Small intestine (tissue), 7 donors: ENCODE measurements at regions not wholly inside any gene's neighbourhood (a gene's known extent, or its start where the extent isn't known, plus 50 kb on each side); places are given as distances from the start of the nearest gene placed in this dataset.
"Not testable (repeated sequence)": the region's sequence is repeated elsewhere in the genome, so short reads cannot be mapped to it uniquely, and the experiment has no call there.

ENCODE experiments used
- DNase-seq, 2 donors: peaks; one replicate each; pipeline versions ENCODE4 v3.0.0 to v3.0.0-alpha.2; 2013
- FAIRE-seq: peaks from 2 replicates; lab custom pipeline; 2012; peaks lifted over from hg19 to GRCh38; lab: Jason Lieb, UNC
- H3K27ac ChIP-seq, 3 donors: one replicate each; pipeline ENCODE4 v1.5.1; 2013; ENCODE audit warnings: low read length in 2 of 3, mild to moderate bottlenecking in 2 of 3, control low read depth in 1 of 3, inconsistent platforms in 1 of 3, low read depth in 1 of 3, moderate library complexity in 1 of 3
- H3K27me3 ChIP-seq, 3 donors: one replicate each; pipeline ENCODE4 v1.6.1; 2013; ENCODE audit warnings: low read length in 3 of 3, inconsistent platforms in 1 of 3; ENCODE audit not compliant: control insufficient read depth in 3 of 3, insufficient read depth in 3 of 3
- H3K36me3 ChIP-seq, 3 donors: one replicate each; pipeline ENCODE4 v1.6.1; 2013; ENCODE audit warnings: low read length in 3 of 3, inconsistent platforms in 1 of 3, low read depth in 1 of 3, mild to moderate bottlenecking in 1 of 3, moderate library complexity in 1 of 3; ENCODE audit not compliant: control insufficient read depth in 3 of 3, insufficient read depth in 2 of 3
- H3K4me1 ChIP-seq, 3 donors: one replicate each; pipeline ENCODE4 v1.6.1; 2013; ENCODE audit warnings: low read length in 2 of 3, inconsistent platforms in 1 of 3, low read depth in 1 of 3, mild to moderate bottlenecking in 1 of 3, moderate library complexity in 1 of 3; ENCODE audit not compliant: control insufficient read depth in 3 of 3, insufficient read depth in 2 of 3
- H3K4me3 ChIP-seq, 3 donors: one replicate each; pipeline ENCODE4 v1.5.1; 2013; ENCODE audit warnings: low read length in 3 of 3, control low read depth in 1 of 3, inconsistent platforms in 1 of 3, low read depth in 1 of 3, mild to moderate bottlenecking in 1 of 3, moderate library complexity in 1 of 3
- H3K9me3 ChIP-seq, 2 donors: one replicate each; pipeline ENCODE4 v1.6.1; 2013; ENCODE audit warnings: low read depth in 1 of 2, low read length in 1 of 2; ENCODE audit not compliant: control insufficient read depth in 2 of 2, insufficient read depth in 1 of 2
- WGBS, 3 donors: extraction: QIAGEN DNeasy Blood & Tissue Kit; methylation state at CpG; one replicate each; pipeline ENCODE4 v1.1.7; 2013; 5-methylcytosine and 5-hydroxymethylcytosine counted together
- donor health status: healthy with polysubstance abuse.
- donor health status: control.
- donor health status: control.
- donor health status: Bipolar disorder and iron deficiency.
- donor health status: healthy.

DNA sequence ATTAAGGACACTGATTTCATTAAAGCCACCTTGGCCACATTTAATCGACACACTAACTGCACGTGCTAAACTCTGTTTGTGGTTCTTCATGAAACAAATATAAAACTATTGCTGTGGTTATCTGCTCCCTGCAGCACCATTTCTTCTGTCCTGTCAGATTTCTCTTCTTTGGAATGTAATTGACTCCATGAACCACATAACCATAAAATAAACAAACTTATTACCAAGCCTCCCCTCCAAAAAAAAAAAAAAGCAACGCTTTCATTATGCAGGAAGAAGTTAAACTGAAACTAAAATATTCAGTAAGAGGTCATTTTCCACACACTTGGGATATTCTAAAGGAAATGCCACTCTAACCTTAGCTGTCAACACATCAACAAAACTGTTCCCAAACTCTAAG is 319.1 kb upstream of the NT5E start:
- FAIRE-seq, result no peak
- H3K4me1 ChIP-seq, result no peaks in the 10 kb centered on the region
- no peak overlapping the region for H3K4me3 ChIP-seq
- WGBS, 3 donors, result 63 to 73% (median 72%) methylated on average over 3 of the region's 3 CpGs
- no peaks in the 10 kb centered on the region for H3K27me3 ChIP-seq
- H3K27ac ChIP-seq, result no peak overlapping the region
- DNase-seq, result no peak
- no peaks in the 10 kb centered on the region for H3K36me3 ChIP-seq
- H3K9me3 ChIP-seq, result no peaks in the 10 kb centered on the region

DNA sequence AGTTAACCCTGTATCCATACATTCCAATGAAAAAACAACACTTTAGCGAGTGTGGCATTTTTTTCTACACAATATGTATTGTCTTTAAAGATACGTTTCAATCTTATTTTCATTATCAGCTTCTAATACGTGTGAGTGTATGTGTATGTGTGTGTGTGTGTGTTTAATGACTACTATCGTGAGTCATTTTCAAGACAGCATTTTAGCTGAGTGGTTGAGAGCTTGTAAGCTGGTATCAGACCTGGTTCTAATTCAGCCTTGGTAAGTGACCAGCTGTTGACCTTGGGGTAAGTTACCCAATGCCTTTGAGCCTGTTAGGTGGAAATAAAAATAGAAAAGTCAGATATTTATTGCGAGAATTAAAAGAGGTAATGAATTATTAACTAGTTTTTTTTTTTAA is 320.0 kb upstream of the NT5E start:
- no peaks in the 10 kb centered on the region for H3K36me3 ChIP-seq
- no peaks in the 10 kb centered on the region for H3K27me3 ChIP-seq
- no peak overlapping the region for H3K27ac ChIP-seq
- no peaks in the 10 kb centered on the region for H3K4me1 ChIP-seq
- no peaks in the 10 kb centered on the region for H3K9me3 ChIP-seq
- H3K4me3 ChIP-seq, result no peak overlapping the region
- 44 to 68% (median 57%) methylated on average over 5 of the region's 5 CpGs for WGBS, 3 donors
- DNase-seq, result no peak
- FAIRE-seq, result no peak

- FAIRE-seq, result no peak
- WGBS, 3 donors, result 49 to 60% (median 54%) methylated on average over 4 of the region's 4 CpGs
These were observed 321.1 kb upstream of the NT5E start for GRCh38 chr6:85128781-85129180.

DNA sequence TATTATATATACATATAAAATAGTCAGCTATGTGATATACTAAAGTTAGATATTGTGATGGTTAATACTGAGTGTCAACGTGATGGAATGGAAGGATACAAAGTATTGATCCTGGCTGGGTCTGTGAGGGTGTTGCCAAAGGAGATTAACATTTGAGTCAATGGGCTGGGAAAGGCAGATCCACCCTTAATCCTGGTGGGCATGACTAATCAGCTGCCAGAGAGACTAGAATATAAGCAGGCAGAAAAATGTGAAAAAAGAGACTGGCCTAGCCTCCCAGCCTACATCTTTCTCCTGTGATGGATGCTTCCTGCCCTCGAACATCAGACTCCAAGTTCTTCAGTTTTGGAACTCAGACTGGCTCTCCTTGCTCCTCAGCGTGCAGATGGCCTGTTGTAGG is 321.6 kb upstream of the NT5E start:
- FAIRE-seq, H3K9me3 ChIP-seq, H3K36me3 ChIP-seq: not testable (repeated sequence)

More at GRCh38 chr6:85128781-85129180, 321.1 kb upstream of the NT5E start:
- Histone ChIP-seq H3K27ac (no peak overlapping the region), H3K36me3 (no peaks in the 10 kb centered on the region), H3K4me3 (no peak overlapping the region), H3K4me1 (no peaks in the 10 kb centered on the region), H3K27me3 (no peaks in the 10 kb centered on the region), H3K9me3 (no peaks in the 10 kb centered on the region)
- DNase-seq, result no peak

GRCh38 chr6:85127696-85128243 is 322.1 kb upstream of the NT5E start:
- Histone ChIP-seq H3K4me1 (no peaks in the 10 kb centered on the region), H3K4me3 (no peak overlapping the region), H3K36me3 (no peaks in the 10 kb centered on the region), H3K27me3 (no peaks in the 10 kb centered on the region), H3K27ac (no peak overlapping the region), H3K9me3 (no peaks in the 10 kb centered on the region)
- DNase-seq, result no peak
- FAIRE-seq, result no peak
- 50 to 64% (median 58%) methylated on average over 3 of the region's 3 CpGs for WGBS, 3 donors

More for the DNA sequence above, 321.6 kb upstream of the NT5E start:
- not testable (repeated sequence) for DNase-seq, H3K4me1 ChIP-seq, H3K27ac ChIP-seq, H3K4me3 ChIP-seq, H3K27me3 ChIP-seq
- 35 to 61% (median 45%) methylated on average over 3 of the region's 3 CpGs for WGBS, 3 donors

DNA sequence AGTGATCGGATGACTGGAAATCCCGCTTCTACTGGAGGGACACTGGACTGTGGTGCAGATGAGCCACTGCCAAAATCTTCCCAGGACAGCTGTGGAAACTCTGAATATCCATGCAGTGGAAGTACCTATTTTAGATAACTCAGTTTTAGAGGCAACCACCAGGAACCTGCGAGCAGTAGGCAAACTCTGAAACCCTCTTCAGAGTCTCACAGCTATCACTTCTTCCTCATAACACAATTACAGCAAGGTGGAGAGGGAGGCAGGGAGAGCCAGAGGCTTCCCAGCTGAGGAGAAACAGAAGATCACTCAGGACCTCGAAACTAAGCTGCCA is 322.8 kb upstream of the NT5E start:
- DNase-seq (no peak), FAIRE-seq (no peak)
- H3K9me3 ChIP-seq, result no peaks in the 10 kb centered on the region
- no peaks in the 10 kb centered on the region for H3K27me3 ChIP-seq
- H3K27ac ChIP-seq, result no peak overlapping the region
- no peaks in the 10 kb centered on the region for H3K36me3 ChIP-seq
- WGBS, 3 donors, result 48 to 60% (median 60%) methylated on average over 4 of the region's 4 CpGs
- H3K4me3 ChIP-seq, result no peak overlapping the region
- H3K4me1 ChIP-seq, result no peaks in the 10 kb centered on the region

- FAIRE-seq (no peak), DNase-seq (peak; percentile 2 to 32)
- Histone ChIP-seq H3K4me3 (no peak overlapping the region), H3K27ac (no peak overlapping the region), H3K27me3 (no peaks in the 10 kb centered on the region), H3K9me3 (no peaks in the 10 kb centered on the region), H3K36me3 (no peaks in the 10 kb centered on the region), H3K4me1 (no peaks in the 10 kb centered on the region)
- 28 to 30% (median 30%) methylated on average over 11 of the region's 11 CpGs for WGBS, 3 donors
These were observed 323.3 kb upstream of the NT5E start for GRCh38 chr6:85126485-85127167.

- WGBS, 3 donors, result 63 to 67% (median 66%) methylated on average over 3 of the region's 3 CpGs
- H3K4me1 ChIP-seq, result no peaks in the 10 kb centered on the region
- FAIRE-seq (no peak), DNase-seq (no peak)
- no peaks in the 10 kb centered on the region for H3K9me3 ChIP-seq
- no peaks in the 10 kb centered on the region for H3K36me3 ChIP-seq
- H3K27me3 ChIP-seq, result no peaks in the 10 kb centered on the region
- no peak overlapping the region for H3K27ac ChIP-seq
- no peak overlapping the region for H3K4me3 ChIP-seq
These were observed 324.4 kb upstream of the NT5E start for GRCh38 chr6:85125526-85125925.
